Activated CD4-positive, alpha-beta T cell treated with anti-CD3 and anti-CD28 coated beads for 48 hours (primary cell): ENCODE measurements at regions not wholly inside any gene's neighbourhood (a gene's known extent, or its start where the extent isn't known, plus 50 kb on each side); places are given as distances from the start of the nearest gene placed in this dataset.

Experiments used
- DNase-seq: peaks from one replicate; pipeline ENCODE4 v3.0.0-alpha.2; 2020

GRCh38 chr7:123401295-123401694 is 133.1 kb downstream of the IQUB start:
- no peak for DNase-seq

GRCh38 chr7:123400196-123400595 is 134.2 kb downstream of the IQUB start:
- DNase-seq = no peak

- no peak for DNase-seq
Observed at GRCh38 chr7:123398921-123399320, 135.5 kb downstream of the IQUB start.

- no peak for DNase-seq
Observed at GRCh38 chr7:123397746-123398338, 136.6 kb downstream of the IQUB start.

GRCh38 chr7:123393623-123394022 is 140.8 kb downstream of the IQUB start:
- DNase-seq = no peak

GRCh38 chr7:123372368-123372767 is 162.0 kb downstream of the IQUB start:
- DNase-seq = no peak

GRCh38 chr7:123367484-123368122 is 166.8 kb downstream of the IQUB start:
- peak; percentile 12 for DNase-seq

GRCh38 chr7:123367031-123367430 is 167.3 kb upstream of the SLC13A1 start:
- no peak for DNase-seq

GRCh38 chr7:123366626-123367025 is 166.9 kb upstream of the SLC13A1 start:
- DNase-seq = no peak

GRCh38 chr7:123360631-123361030 is 160.9 kb upstream of the SLC13A1 start:
- DNase-seq = no peak

- DNase-seq = no peak
Observed at GRCh38 chr7:123355576-123356190, 155.9 kb upstream of the SLC13A1 start.

- no peak for DNase-seq
Observed at GRCh38 chr7:123352973-123353372, 153.2 kb upstream of the SLC13A1 start.

GRCh38 chr7:123351516-123352505 is 152.0 kb upstream of the SLC13A1 start:
- no peak for DNase-seq

- DNase-seq = no peak
Observed at GRCh38 chr7:123351027-123351426, 151.3 kb upstream of the SLC13A1 start.

- no peak for DNase-seq
Observed at GRCh38 chr7:123348690-123349089, 148.9 kb upstream of the SLC13A1 start.

GRCh38 chr7:123346766-123347165 is 147.0 kb upstream of the SLC13A1 start:
- no peak for DNase-seq

GRCh38 chr7:123343611-123344010 is 143.8 kb upstream of the SLC13A1 start:
- DNase-seq = no peak

GRCh38 chr7:123341102-123341501 is 141.3 kb upstream of the SLC13A1 start:
- no peak for DNase-seq

- DNase-seq = no peak
Observed at GRCh38 chr7:123338688-123339087, 138.9 kb upstream of the SLC13A1 start.

- no peak for DNase-seq
Observed at GRCh38 chr7:123329988-123330643, 130.3 kb upstream of the SLC13A1 start.

GRCh38 chr7:123327661-123328060 is 127.9 kb upstream of the SLC13A1 start:
- no peak for DNase-seq

GRCh38 chr7:123324283-123324682 is 124.5 kb upstream of the SLC13A1 start:
- no peak for DNase-seq

GRCh38 chr7:123323689-123324088 is 123.9 kb upstream of the SLC13A1 start:
- no peak for DNase-seq
